GM19240 (cell line): ENCODE measurements at regions not wholly inside any gene's neighbourhood (a gene's known extent, or its start where the extent isn't known, plus 50 kb on each side); places are given as distances from the start of the nearest gene placed in this dataset.

ENCODE experiments used
- DNase-seq: peaks from one replicate; pipeline ENCODE4 v3.0.0; 2011; ENCODE audit warnings: low spot score; ENCODE audit not compliant: insufficient read length

DNA sequence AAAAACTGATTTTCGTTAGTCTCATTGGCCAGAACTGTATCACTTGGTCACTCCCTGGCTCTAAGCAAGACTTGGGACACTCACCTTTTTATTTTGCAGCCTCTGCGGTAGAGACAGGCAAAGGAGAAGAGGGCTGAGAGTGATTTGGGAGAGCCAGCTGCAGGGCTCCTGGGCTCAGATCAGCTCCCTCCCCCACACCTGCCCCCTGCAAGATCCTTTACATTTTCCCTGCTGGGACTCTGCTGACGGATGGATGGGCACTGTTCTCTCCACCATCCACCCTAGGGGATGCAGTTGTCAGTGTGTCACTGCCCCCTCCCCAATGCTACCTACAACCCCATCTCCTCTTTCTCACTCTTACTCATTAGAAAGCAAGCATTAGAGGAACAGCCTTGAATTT lies 301.1 kb upstream of the KAZN start:
- no peak for DNase-seq

- DNase-seq: no peak
Measured at GRCh38 chr1:14298806-14299205, 299.7 kb upstream of the KAZN start.

DNA sequence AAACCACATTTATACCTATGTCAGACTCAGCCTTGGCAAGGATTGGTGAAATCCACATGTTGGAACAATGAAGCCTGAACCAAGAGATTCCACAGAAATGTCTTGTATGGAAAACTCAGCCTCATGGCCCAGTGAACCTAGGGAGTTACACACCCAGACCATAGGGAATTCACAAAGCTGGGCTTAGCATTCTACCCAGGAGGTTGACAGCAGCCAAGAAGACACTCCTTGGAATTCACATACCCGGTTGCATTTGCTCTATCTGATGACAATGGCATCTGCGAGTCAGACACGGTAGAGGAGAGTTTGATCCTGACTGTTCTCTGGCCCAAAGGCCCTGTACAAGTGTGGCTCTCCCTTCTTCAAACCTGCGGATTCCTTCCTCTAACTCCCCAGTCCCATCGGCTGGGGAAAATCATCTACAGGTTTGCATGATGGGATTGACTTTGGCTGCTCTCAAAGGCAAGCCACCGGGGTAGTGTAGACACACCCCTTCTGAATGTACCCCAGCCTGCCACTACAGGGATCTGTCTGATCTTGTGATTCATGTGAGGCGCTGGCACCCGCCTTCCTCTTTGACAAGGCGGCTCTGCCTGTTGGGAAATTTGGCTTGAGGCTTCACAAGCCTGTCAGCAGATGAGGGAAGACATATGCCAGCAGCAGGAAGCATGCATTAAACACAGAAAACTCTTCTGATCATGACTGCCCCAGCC lies 297.3 kb upstream of the KAZN start:
- no peak for DNase-seq

GRCh38 chr1:14301704-14302024 lies 296.8 kb upstream of the KAZN start:
- DNase-seq: no peak

DNA sequence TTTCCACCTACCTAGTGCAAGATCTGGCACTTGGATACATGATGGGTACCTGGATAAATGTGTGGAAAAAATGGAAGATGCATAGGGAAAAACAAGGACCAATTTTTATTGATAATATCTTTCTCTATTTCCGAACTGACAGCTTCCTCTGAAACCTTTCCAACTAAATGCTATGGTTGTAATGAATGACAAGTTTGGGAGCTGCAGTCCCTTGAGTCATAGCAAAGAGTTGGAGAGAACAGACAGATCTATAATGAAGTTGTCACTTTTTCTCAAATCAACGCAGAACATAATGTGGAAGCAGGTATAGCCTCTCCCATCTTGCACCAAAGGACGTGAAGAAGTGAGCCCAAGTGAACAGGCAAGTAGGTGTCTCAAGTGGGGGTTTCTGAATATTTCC lies 296.5 kb upstream of the KAZN start:
- DNase-seq: no peak

GRCh38 chr1:14303011-14303410 lies 295.5 kb upstream of the KAZN start:
- no peak for DNase-seq

GRCh38 chr1:14304381-14304865 lies 294.1 kb upstream of the KAZN start:
- no peak for DNase-seq

- no peak for DNase-seq
Measured at GRCh38 chr1:14308460-14308859, 290.0 kb upstream of the KAZN start.

- DNase-seq: no peak
Measured at GRCh38 chr1:14309984-14310383, 288.5 kb upstream of the KAZN start.

GRCh38 chr1:14310476-14310875 lies 288.0 kb upstream of the KAZN start:
- no peak for DNase-seq

- no peak for DNase-seq
Measured at GRCh38 chr1:14313731-14314431, 284.6 kb upstream of the KAZN start.

DNA sequence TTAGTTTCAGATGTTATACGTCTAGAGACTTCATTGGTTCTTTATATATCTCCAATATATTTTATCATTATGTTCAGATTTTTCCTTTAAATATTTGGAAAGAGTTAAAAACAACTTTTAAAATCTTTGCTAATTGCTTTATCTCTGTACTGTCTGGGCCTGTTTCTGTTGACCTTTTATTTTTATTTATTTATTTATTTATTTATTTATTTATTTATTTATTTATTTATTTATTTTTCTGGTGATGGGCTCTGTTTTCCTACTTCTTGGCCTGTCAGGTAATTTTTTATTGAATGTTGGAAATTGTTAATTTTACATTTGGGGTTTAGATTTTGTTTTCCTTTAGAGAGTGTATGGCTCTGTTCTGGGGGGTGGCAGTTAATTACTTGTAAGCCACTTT lies 279.7 kb upstream of the KAZN start:
- DNase-seq: no peak

GRCh38 chr1:14320518-14320917 lies 278.0 kb upstream of the KAZN start:
- no peak for DNase-seq

DNA sequence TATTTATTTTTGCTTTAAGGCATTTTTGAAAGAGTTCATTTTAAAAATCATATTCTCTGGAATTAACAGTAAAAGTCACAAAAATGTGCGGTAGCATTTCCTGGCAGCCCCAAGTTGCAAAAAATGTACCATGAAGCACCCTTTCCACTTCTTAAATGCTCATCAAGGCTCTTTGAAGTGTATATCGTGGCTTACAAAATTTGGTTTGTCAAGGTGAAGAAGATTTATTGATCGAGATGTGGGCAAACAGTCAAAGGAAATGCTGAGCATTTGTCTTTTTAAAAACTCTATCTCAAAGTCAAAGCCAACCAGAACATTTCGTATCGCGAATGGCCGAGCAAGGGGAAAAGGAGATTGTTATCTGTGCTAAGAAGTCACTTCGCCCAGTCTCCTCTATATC lies 277.5 kb upstream of the KAZN start:
- no peak for DNase-seq

DNA sequence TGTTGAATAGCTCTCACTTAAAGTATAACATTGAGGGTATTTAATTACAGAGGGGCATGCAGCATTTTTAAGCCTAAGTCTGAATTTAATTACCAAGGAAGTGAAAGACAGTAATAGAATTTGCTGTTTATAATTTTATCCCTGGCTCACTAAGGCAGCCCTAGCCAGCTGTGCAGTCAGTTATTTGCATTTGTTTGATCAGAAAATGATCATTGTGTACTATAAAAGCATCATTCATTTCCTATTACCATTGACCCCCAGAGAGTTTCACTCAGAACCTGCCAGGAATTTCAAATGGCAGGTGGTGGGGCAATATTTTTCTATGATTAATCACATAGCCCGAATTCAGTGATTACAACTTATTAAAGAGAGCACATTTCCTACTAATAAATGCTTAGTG lies 277.1 kb upstream of the KAZN start:
- DNase-seq: no peak

- no peak for DNase-seq
Measured at GRCh38 chr1:14323568-14324247, 274.8 kb upstream of the KAZN start.

DNA sequence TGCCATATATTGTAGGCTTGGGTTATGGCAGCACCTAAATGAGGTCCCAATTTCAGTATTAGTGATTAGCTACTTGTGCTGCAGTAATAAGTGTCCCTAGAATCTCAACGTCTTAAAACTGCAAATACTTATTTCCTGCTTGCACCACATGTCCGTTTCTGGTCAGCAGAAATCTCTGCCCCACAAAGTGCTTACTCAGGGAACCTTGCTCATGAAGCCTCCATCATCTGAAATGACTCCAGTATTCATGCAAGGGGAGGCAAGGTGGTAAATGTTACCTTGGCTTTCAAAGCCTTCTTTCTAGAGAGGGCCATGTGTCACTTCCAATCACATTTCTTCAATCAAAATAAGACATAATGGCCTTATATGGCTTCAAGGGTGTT lies 274.2 kb upstream of the KAZN start:
- DNase-seq: no peak

- no peak for DNase-seq
Measured at GRCh38 chr1:14326857-14327256, 271.6 kb upstream of the KAZN start.

DNA sequence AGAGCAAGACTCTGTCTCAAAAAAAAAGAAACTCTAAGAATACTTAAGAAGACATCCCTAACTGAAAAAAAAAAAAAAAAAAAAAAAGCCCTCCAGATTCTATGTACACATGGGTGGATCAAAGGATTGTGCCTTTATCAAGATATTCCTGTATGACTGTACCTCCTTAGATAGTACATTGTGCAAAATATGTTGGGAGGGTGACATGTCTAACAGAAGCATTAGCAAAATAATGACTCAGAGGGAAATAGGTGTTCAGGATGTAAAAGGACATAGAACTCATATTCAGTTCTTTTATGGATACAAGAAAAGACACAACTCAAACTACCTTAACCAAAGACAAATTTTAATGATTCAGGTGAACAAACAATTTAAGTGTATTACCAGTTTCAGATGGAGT lies 269.8 kb upstream of the KAZN start:
- DNase-seq: no peak

DNA sequence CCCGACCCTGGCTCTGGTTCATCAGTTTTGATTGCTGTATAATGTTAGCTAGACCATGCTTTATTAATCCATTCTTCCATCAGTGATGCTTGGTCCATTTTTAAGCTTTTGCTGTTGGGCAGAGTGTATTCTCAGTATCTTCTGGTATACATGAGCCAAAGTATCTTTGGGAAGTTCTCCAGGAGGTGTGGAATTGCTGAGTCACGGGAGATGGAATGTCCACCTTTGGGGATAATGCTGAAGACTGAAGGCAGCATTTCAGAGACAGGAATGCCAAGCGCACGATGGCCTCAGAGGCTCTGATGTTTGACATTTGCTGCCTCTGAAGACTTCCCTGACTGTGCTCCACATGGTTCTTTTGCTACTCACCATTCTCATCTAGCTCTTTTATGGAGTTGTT lies 266.3 kb upstream of the KAZN start:
- DNase-seq: no peak

GRCh38 chr1:14334336-14335176 lies 263.9 kb upstream of the KAZN start:
- no peak for DNase-seq

- DNase-seq: no peak
Measured at GRCh38 chr1:14338509-14338908, 260.0 kb upstream of the KAZN start.
